Fibroblast of mammary gland (primary cell): ENCODE measurements at regions not wholly inside any gene's neighbourhood (a gene's known extent, or its start where the extent isn't known, plus 50 kb on each side); places are given as distances from the start of the nearest gene placed in this dataset.
"Not testable (repeated sequence)": the region's sequence is repeated elsewhere in the genome, so short reads cannot be mapped to it uniquely, and the experiment has no call there.

Source experiments
- DNase-seq: peaks from one replicate; pipeline ENCODE4 v3.0.0-alpha.2; 2010; ENCODE audit warnings: low read depth
- H3K4me3 ChIP-seq: 2 replicates; pipeline ENCODE4 v1.5.1; 2011; ENCODE audit warnings: low read depth, mild to moderate bottlenecking, low read length, moderate library complexity; ENCODE audit not compliant: control insufficient read depth
- TF ChIP-seq, protein P1 (sequence below): conservative IDR thresholded peaks from 2 replicates; pipeline ENCODE4 v1.5.1; 2011; ENCODE audit warnings: low read depth, low read length, inconsistent platforms; ENCODE audit not compliant: control insufficient read depth, insufficient read depth

DNA sequence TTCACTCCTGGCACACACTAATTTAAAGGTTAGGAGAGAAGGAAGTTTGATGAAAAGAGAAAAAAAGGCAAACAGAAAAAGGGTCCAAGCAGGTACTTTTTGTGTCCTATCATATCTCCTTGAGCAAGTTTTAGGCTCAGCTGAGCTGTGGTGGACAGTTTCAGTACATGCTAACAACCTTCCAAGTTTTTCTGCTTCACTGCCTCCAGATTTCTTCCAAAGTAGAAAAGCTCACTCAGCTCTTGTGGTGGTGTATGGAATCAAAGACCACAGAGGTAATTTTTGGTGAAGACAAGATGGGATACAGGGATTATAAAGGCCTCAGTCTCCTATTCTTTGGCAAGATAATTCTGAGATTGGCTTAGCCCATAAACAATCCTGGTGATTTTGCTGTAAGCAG, 921.8 kb downstream of the NR2F1-AS1 start:
- TF ChIP-seq, protein P1, sequence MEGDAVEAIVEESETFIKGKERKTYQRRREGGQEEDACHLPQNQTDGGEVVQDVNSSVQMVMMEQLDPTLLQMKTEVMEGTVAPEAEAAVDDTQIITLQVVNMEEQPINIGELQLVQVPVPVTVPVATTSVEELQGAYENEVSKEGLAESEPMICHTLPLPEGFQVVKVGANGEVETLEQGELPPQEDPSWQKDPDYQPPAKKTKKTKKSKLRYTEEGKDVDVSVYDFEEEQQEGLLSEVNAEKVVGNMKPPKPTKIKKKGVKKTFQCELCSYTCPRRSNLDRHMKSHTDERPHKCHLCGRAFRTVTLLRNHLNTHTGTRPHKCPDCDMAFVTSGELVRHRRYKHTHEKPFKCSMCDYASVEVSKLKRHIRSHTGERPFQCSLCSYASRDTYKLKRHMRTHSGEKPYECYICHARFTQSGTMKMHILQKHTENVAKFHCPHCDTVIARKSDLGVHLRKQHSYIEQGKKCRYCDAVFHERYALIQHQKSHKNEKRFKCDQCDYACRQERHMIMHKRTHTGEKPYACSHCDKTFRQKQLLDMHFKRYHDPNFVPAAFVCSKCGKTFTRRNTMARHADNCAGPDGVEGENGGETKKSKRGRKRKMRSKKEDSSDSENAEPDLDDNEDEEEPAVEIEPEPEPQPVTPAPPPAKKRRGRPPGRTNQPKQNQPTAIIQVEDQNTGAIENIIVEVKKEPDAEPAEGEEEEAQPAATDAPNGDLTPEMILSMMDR, result no peak
- no peak overlapping the region for H3K4me3 ChIP-seq
- no peak for DNase-seq

DNA sequence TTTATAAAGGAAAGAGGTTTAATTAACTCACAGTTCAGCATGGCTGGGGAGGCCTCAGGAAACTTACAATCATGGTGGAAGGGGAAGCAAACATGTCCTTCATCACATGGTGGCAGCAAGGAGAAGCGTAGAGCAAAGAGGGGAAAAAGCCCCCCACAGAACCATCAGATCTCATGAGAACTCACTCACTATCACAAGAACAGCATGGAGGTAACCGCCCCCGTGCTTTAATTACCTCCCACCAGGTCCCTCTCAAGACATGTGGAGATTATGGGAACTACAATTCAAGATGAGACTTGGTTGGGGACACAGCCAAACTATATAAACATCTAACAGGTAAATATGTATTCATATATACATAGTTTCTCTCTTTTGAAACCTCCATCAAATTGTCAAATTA, 926.4 kb downstream of the NR2F1-AS1 start:
- not testable (repeated sequence) for DNase-seq, H3K4me3 ChIP-seq

DNA sequence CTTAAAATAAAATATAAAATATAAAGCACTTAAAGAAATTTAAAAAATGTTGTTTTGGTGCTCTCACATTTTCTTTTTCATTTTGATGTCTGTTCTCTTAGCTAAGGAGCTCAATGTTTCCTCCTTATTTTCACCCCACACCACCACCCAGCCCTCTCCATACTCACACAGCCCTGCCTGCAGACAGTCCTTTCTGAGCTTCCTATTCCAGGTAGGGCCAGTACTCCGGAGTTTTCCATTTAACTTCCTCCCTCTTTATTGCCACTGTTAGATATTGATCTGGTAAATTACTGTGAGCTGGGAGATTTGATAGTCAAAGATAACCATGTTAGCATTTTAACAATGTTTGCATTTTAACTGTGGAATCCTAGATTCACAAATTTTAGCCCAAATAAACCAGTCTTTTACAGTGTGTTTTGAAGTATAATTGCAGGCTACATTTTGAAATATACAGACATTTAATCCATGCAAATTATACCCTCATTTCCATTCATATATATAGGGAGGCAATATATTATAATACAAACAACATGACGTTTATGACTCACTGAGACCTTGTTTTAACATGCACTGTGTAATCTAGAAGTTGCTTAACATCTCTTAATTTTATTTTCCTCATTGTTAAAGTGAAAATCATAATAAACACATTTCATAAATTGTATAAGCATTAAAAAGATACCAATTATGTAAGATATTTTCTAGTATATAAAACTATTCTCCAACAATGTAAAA, 927.1 kb downstream of the NR2F1-AS1 start:
- TF ChIP-seq, protein P1, result no peak
- H3K4me3 ChIP-seq, result no peak overlapping the region
- DNase-seq, result peak; percentile 18

DNA sequence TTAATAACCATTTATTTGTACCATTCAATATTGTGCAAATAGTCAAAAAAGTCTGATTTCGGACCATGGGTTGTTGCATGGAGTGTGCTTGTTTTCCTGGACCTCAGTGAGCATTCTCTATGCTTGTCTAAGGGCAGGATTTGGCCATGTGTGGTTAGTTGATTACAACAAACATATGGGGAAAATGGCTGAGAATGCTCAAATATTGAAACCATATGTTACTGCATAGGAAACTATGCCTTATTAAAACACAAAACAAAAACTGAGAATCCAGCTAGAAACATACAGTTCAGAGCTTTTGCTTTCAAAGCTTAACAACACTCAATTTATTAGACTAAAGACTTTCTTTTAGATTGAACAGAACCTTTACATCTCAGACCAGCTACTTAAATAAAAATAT, 928.3 kb downstream of the NR2F1-AS1 start:
- DNase-seq, result peak; percentile 79

DNA sequence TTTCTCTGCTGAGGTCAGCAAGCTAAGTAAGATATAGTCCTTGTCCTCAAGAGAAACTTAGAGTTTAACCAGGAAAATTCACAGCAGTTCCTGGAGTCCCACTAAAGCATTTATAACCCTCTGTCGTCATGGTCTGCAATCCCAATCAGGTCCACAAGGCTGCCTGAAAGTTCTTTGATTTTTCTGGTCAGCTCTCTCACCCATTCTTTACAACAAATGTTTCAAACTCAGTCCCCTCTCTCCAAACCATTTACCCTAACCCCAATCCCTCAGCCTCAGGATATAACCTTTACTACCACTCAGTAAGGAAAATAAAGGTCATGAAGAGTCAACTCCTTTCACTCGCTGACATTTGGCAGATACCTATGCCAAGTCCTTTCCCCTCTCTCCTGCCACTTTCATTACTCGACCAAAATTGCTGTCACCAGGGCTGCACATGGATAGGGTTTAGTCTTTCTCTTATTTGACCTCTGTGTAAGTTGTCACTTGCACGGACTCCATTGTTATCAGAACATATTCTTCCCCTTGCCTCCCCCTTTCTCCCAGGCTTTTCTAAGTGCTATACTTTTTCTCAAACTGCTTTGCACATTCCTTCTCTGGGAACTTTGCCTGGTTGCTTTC, 936.6 kb downstream of the NR2F1-AS1 start:
- no peak overlapping the region for H3K4me3 ChIP-seq
- TF ChIP-seq, protein P1, result no peak
- DNase-seq, result no peak

More for the DNA sequence above, 928.3 kb downstream of the NR2F1-AS1 start:
- TF ChIP-seq, protein P1, result no peak
- H3K4me3 ChIP-seq, result no peak overlapping the region

DNA sequence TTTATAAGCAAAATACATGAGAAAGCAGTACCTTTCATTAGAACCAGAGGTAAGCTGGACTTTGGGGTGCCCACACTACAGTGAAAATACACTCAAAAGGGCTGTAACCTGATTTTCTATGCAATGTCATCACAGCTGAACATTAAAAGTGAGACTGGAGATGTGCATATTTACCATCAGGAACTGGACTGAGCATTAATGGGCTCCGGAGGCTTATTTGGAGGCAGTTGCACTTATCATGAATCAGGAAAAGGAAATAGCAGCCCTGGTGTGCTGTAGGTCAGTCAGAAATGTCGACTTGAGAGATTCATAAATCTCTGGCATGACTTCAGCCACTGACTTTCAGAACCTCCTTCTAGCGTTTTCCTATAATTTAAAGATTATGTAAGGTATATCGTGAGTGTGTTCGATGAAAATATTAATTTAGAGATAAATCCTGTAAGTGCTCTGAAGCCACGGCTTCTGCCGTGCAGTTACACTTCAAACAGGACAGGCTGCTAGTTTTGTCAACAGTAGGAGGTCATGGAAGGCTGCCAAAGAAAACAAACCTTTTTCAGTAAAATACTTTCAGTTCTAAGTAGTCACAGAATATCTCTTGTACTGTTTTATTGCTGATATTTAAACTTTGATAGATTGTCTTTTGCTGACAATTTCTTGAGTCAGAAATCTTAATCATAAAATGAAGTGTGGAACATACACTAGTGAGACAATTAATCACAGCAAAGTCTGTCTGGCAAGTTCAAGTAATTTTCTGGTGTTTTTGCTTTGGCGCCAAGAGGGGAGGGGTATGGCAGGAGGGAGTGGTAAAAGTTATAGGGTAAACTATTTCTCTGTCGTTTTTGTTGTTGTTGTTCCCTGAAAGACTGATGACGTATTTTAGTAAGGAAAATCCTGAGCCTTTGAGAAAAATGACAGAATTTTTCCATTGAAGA, 939.7 kb downstream of the NR2F1-AS1 start:
- peak overlapping the region; percentile 24 for H3K4me3 ChIP-seq
- TF ChIP-seq, protein P1, result no peak
- peak; percentile 85 for DNase-seq

DNA sequence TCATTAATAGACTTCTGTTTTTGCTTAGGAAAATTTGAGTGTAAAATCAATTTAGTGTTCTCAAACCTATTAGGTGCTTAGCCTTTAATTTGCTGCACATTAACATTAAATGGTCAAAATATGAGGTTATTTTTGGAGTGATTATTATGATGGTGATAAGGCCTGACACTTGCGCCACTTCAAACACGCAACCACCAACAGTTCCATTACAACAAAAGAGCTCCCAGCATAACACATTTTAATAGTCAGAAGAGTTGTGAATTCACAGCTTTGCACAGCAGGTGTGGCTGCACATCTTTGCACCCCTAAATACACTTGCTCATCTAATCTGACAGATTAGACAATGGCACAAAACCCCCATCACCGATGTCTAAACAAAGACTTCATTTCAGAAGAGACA, 940.7 kb downstream of the NR2F1-AS1 start:
- no peak for DNase-seq
- TF ChIP-seq, protein P1, result no peak
- H3K4me3 ChIP-seq, result no peak overlapping the region
